HG02571 (cell line): ENCODE measurements at regions not wholly inside any gene's neighbourhood (a gene's known extent, or its start where the extent isn't known, plus 50 kb on each side); places are given as distances from the start of the nearest gene placed in this dataset.
"Not testable (repeated sequence)": the region's sequence is repeated elsewhere in the genome, so short reads cannot be mapped to it uniquely, and the experiment has no call there.

Experiments
- ATAC-seq: cut with Tn5 transposase; IDR thresholded peaks from one replicate; pipeline ENCODE4 v1.9.1; 2021; ENCODE audit warnings: mild to moderate bottlenecking, moderate library complexity; ENCODE audit not compliant: unreplicated experiment

- ATAC-seq: no peak
These were observed 220.8 kb downstream of the ZNF621 start for GRCh38 chr3:40745381-40746106.

GRCh38 chr3:40751666-40752065, 226.9 kb downstream of the ZNF621 start:
- ATAC-seq: no peak

- no peak for ATAC-seq
These were observed 227.7 kb downstream of the ZNF621 start for GRCh38 chr3:40752492-40752891.

- no peak for ATAC-seq
These were observed 228.6 kb downstream of the ZNF621 start for GRCh38 chr3:40753291-40753770.

GRCh38 chr3:40753951-40754350, 229.2 kb downstream of the ZNF621 start:
- no peak for ATAC-seq

- ATAC-seq: no peak
These were observed 230.2 kb downstream of the ZNF621 start for GRCh38 chr3:40754994-40755393.

- no peak for ATAC-seq
These were observed 231.7 kb downstream of the ZNF621 start for GRCh38 chr3:40756500-40756899.

GRCh38 chr3:40762771-40763170, 238.0 kb downstream of the ZNF621 start:
- ATAC-seq: not testable (repeated sequence)

GRCh38 chr3:40763807-40764206, 239.0 kb downstream of the ZNF621 start:
- ATAC-seq: no peak

GRCh38 chr3:40764747-40765146, 240.0 kb downstream of the ZNF621 start:
- no peak for ATAC-seq

- ATAC-seq: no peak
These were observed 241.1 kb downstream of the ZNF621 start for GRCh38 chr3:40765884-40766283.

- ATAC-seq: no peak
These were observed 241.6 kb downstream of the ZNF621 start for GRCh38 chr3:40766396-40766795.

GRCh38 chr3:40768046-40768445, 243.3 kb downstream of the ZNF621 start:
- no peak for ATAC-seq

- ATAC-seq: no peak
These were observed 243.8 kb downstream of the ZNF621 start for GRCh38 chr3:40768536-40768935.

GRCh38 chr3:40770061-40770460, 245.3 kb downstream of the ZNF621 start:
- no peak for ATAC-seq

- ATAC-seq: no peak
These were observed 246.4 kb downstream of the ZNF621 start for GRCh38 chr3:40771112-40771511.

GRCh38 chr3:40779039-40779438, 254.3 kb downstream of the ZNF621 start:
- no peak for ATAC-seq

- ATAC-seq: no peak
These were observed 255.6 kb downstream of the ZNF621 start for GRCh38 chr3:40780291-40780924.

GRCh38 chr3:40780925-40781406, 256.2 kb downstream of the ZNF621 start:
- no peak for ATAC-seq

GRCh38 chr3:40782111-40782721, 257.5 kb downstream of the ZNF621 start:
- no peak for ATAC-seq

- ATAC-seq: no peak
These were observed 266.0 kb downstream of the ZNF621 start for GRCh38 chr3:40790746-40791145.

GRCh38 chr3:40793730-40794129, 269.0 kb downstream of the ZNF621 start:
- no peak for ATAC-seq
